HFFc6 (cell line): ENCODE measurements at regions not wholly inside any gene's neighbourhood (a gene's known extent, or its start where the extent isn't known, plus 50 kb on each side); places are given as distances from the start of the nearest gene placed in this dataset.

ENCODE experiments used
- DNase-seq: peaks from one replicate; pipeline ENCODE4 v3.0.0-alpha.2; 2018
- H3K27ac Mint-ChIP-seq: 2 replicates; pipeline ENCODE4 v1.8.0; 2020; ENCODE audit warnings: mild to moderate bottlenecking, mixed read lengths
- H3K27me3 Mint-ChIP-seq: 2 replicates; pipeline ENCODE4 v1.8.0; 2021; ENCODE audit warnings: mild to moderate bottlenecking, moderate library complexity, mixed read lengths; ENCODE audit not compliant: insufficient read depth
- H3K36me3 Mint-ChIP-seq: 2 replicates; pipeline ENCODE4 v1.8.0; 2021; ENCODE audit warnings: low read depth, mixed read lengths
- H3K4me1 Mint-ChIP-seq: 2 replicates; pipeline ENCODE4 v1.8.0; 2020; ENCODE audit warnings: low read depth, mixed read lengths
- H3K4me3 Mint-ChIP-seq: 2 replicates; pipeline ENCODE4 v1.8.0; 2020; ENCODE audit warnings: mild to moderate bottlenecking, moderate library complexity, mixed read lengths
- H3K9me3 Mint-ChIP-seq: 2 replicates; pipeline ENCODE4 v1.8.0; 2020; ENCODE audit warnings: mild to moderate bottlenecking, mixed read lengths
- CTCF ChIP-seq: fragments of 200-600 bp; sonication (generic); IDR thresholded peaks from 2 replicates; pipeline ENCODE4 v1.5.0; 2021; ENCODE audit warnings: antibody characterized with exemption, mild to moderate bottlenecking

- no peak overlapping the region for H3K27ac Mint-ChIP-seq
- H3K9me3 Mint-ChIP-seq, result no peaks in the 10 kb centered on the region
- no peaks in the 10 kb centered on the region for H3K36me3 Mint-ChIP-seq
- no peak for TF ChIP-seq CTCF
- DNase-seq, result no peak
- no peak overlapping the region for H3K4me3 Mint-ChIP-seq
- peaks cover 13% of the 10 kb centered on the region for H3K27me3 Mint-ChIP-seq
- no peaks in the 10 kb centered on the region for H3K4me1 Mint-ChIP-seq
These were observed 279.6 kb downstream of the QKI start for GRCh38 chr6:163694072-163694471.

GRCh38 chr6:163691049-163691448, 276.5 kb downstream of the QKI start:
- Mint-ChIP-seq H3K27ac (no peak overlapping the region), H3K36me3 (no peaks in the 10 kb centered on the region), H3K4me1 (no peaks in the 10 kb centered on the region), H3K4me3 (no peak overlapping the region), H3K27me3 (peaks cover 10% of the 10 kb centered on the region), H3K9me3 (no peaks in the 10 kb centered on the region)
- no peak for TF ChIP-seq CTCF
- no peak for DNase-seq

- no peak for TF ChIP-seq CTCF
- Mint-ChIP-seq H3K9me3 (no peaks in the 10 kb centered on the region), H3K36me3 (no peaks in the 10 kb centered on the region), H3K4me3 (no peak overlapping the region), H3K4me1 (no peaks in the 10 kb centered on the region), H3K27ac (no peak overlapping the region), H3K27me3 (peaks cover 8% of the 10 kb centered on the region)
- no peak for DNase-seq
These were observed 274.3 kb downstream of the QKI start for GRCh38 chr6:163688739-163689362.

GRCh38 chr6:163687075-163687474, 272.6 kb downstream of the QKI start:
- H3K4me3 Mint-ChIP-seq, result no peak overlapping the region
- H3K4me1 Mint-ChIP-seq, result no peaks in the 10 kb centered on the region
- no peaks in the 10 kb centered on the region; the same call in 1 of the 2 replicates for H3K9me3 Mint-ChIP-seq
- DNase-seq, result no peak
- peaks cover 8% of the 10 kb centered on the region for H3K27me3 Mint-ChIP-seq
- TF ChIP-seq CTCF, result no peak
- no peaks in the 10 kb centered on the region for H3K36me3 Mint-ChIP-seq
- no peak overlapping the region for H3K27ac Mint-ChIP-seq

- H3K36me3 Mint-ChIP-seq, result no peaks in the 10 kb centered on the region
- no peaks in the 10 kb centered on the region for H3K4me1 Mint-ChIP-seq
- no peaks in the 10 kb centered on the region; the same call in 1 of the 2 replicates for H3K9me3 Mint-ChIP-seq
- TF ChIP-seq CTCF, result no peak
- H3K27me3 Mint-ChIP-seq, result peaks cover 8% of the 10 kb centered on the region
- no peak for DNase-seq
- no peak overlapping the region for H3K27ac Mint-ChIP-seq
- H3K4me3 Mint-ChIP-seq, result no peak overlapping the region
These were observed 271.8 kb downstream of the QKI start for GRCh38 chr6:163686301-163686700.
